ENCODE measurements at regions not wholly inside any gene's neighbourhood (a gene's known extent, or its start where the extent isn't known, plus 50 kb on each side); places are given as distances from the start of the nearest gene placed in this dataset.
"Not testable (repeated sequence)": the region's sequence is repeated elsewhere in the genome, so short reads cannot be mapped to it uniquely, and the experiment has no call there.

DNA sequence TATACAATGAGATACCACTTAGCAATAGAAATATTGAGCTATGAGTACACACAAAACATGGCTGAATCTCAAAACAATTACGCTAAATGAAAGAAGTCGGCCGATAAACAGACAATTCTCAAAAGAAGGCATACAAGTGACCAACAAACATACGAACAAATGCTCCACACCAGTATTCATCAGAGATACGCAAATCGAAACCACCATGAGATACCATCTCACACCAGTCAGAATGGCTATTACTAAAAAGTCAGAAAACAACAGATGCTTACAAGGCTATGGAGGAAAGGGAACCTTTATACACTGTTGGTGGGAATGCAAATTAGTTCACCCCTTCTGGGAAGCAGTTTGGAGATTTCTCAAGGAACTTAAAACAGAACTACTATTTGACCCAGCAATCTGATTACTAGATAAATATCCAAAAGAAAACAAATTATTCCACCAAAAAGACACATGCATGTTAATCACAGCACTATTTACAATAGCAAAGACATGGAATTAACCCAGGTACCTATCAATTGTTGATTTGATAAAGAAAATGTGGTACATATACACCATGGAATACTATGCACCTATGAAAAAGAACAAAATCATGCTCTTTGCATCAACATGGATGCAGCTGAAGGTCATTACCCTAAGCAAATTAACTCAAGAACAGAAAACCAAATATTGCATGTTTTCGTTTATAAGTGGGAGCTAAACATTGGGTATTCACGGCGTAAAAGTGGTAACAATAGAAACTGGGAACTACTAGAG, 90.9 kb upstream of the GRAMD1B start:
- DNase-seq = no peak

DNA sequence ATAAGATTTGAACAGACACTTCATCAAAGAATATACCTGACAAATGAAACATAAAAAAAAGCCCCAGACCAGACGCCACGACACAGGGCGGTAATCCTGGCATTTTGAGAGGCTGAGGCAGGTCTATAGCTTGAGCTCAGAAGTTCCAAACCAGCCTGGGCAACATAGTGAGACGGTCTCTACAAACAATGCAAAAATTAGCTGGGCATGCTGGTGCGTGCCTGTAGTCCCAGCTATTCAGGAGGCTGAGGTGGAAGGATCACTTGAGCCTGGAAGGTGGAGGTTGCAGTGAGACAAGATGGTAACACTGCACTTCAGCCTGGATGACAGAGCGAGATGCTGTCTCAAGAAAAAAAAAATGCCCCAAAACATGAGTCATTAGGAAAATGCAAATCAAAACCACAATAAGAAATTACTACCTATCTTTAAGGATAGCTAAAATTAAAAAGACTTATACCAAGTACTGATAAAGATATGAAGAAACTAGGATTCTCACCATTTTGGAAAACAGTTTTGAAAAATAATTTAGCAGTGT, 91.7 kb upstream of the GRAMD1B start:
- no peak for DNase-seq

DNA sequence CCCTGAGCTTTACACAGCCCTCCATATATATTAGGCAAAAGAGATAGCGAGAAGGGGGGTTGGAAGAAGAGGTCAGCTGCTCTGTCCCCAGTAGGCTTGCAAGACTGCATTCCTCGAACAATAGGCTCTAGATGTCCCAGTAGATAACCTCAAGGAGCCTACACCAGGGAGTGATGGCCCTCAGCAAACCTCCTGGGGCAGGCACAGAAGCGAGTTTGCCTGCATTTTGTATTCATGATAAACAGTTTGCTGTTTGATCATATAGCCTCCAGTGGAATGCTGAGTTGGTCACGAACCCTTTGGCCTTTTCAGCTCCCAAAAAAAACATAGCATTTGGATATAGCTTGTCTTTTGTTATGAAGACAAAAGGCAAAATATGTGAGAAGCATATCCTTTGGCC, 95.1 kb upstream of the GRAMD1B start:
- no peak for DNase-seq

DNA sequence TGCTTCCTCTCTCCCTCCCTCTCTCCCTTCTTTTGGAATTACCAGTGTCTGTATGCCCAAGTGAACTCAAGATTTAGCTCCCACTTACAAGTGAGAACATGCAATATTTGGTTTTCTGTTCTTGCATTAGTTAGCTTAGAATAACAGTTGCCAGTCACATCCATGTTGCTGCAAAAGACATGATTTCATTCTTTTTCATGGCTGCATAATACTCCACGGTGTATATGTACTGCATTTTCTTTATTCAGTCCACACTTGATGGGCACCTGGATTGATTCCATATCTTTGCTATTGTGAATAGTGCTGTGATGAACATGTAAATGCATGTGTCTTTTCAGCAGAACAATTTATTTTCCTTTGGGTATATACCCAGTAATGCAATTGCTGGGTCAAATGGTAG, 97.5 kb upstream of the GRAMD1B start:
- DNase-seq = not testable (repeated sequence)

DNA sequence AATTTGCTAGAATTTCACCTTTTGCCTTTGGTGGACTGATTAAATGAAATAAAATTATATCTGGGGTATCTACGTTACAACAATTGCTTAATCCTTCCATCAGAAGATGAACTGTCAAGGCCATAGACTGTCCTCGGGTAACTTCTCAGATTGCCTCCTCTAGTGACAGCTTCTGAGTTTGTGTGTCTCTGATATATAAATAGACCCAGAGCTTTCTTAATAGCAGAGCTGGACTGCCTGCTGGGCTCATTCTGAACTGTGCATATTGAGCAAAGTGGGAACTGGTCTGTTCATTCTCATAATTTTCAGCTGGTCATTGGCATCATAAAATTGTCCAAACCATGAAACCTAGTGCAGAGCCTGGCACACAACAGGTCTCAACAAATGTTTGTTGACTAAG, 99.1 kb upstream of the GRAMD1B start:
- DNase-seq = no peak

- DNase-seq = no peak
These were observed 99.6 kb upstream of the GRAMD1B start for GRCh38 chr11:123330471-123330870.

GRCh38 chr11:123330071-123330470, 100.0 kb upstream of the GRAMD1B start:
- no peak for DNase-seq

DNA sequence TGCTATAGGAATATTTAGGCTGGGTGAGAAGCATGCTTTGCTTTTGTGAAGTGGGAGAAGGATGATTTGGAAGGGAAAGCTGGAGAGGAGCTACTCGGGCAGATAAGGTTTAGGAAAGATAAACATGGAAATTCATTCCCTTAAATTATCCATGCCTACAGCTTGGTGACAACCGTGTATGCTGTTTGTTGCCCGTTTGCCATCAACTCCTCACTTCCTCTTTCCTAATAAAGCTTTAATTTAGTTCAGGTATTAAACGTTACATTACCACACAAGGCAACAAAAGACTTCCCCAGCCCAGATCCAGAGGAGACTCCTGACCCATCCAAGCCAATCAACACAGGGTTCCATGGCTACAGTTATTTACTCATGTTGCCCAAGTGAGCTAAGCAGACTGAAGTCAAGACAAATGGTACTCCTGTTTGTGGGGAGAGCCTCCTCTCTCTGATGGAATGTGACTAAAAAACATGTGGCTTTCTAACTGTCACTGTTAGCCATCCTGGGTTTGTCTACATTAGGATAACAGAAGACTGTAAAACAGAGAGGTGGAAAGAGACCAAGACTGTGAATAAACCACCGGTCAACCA, 101.7 kb upstream of the GRAMD1B start:
- DNase-seq = no peak

DNA sequence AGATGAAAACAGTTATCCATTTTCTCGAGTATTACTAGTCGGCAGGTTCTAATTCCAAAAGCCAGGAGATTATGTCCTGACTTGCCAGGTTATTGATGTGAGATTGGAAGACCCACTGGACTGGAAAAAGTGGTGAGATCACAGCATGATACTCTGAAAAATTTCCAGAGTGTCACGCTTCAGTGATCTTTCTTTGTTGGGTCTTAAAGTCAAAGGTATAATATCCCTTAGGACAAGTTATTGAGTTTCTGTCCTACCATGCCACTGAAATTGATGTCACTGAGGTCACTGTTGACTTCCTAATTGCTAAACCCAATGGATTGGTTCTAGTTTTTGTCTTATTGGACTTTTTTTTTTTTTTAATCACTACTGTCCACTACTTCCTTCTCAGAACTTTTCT, 104.5 kb upstream of the GRAMD1B start:
- DNase-seq = no peak

- DNase-seq = peak in 1 of 2 experiments; percentile 9
These were observed 106.5 kb upstream of the GRAMD1B start for GRCh38 chr11:123323568-123323967.

GRCh38 chr11:123321636-123322035, 108.4 kb upstream of the GRAMD1B start:
- DNase-seq = no peak

- DNase-seq = no peak
These were observed 111.4 kb upstream of the GRAMD1B start for GRCh38 chr11:123318623-123319022.

- DNase-seq = not testable (repeated sequence)
These were observed 111.9 kb upstream of the GRAMD1B start for GRCh38 chr11:123318132-123318531.

DNA sequence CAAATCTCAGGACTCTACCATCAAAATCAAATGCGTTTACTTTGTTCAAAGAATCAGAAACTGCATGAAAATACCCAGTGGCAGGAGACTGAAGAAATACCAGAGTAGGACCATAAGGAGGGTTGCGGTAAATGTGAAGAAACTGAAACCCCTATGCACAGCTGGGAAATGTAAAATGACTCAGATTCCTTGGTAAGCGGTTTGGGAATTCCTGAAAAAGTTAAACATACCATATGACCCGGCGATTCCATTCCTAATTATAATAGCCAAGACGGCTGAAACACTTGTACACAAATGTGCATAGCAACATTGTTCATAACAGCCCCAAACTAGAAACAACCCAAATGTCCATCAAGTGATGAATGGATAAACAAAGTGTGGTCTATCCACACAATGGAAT, 114.1 kb upstream of the GRAMD1B start:
- DNase-seq = no peak

DNA sequence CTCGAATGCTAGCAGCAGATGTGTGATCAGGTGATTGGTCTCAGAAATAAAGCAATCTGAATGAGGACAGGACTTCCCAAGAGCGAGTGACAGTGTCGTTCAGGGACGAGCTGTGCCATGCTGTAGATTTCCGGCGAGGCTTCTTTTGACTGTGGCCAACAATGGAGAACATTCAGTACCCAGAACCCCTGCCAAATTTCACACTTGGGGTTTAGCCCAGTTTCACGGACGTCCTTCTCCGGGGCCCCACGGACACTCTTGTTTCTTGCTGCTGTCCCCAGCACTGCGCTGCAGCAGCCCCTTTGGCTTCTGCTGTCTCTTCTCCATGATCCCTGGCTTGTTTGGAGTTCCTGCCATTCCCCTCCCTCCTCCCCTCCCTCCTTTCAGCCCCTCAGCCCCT, 115.1 kb upstream of the GRAMD1B start:
- no peak for DNase-seq

DNA sequence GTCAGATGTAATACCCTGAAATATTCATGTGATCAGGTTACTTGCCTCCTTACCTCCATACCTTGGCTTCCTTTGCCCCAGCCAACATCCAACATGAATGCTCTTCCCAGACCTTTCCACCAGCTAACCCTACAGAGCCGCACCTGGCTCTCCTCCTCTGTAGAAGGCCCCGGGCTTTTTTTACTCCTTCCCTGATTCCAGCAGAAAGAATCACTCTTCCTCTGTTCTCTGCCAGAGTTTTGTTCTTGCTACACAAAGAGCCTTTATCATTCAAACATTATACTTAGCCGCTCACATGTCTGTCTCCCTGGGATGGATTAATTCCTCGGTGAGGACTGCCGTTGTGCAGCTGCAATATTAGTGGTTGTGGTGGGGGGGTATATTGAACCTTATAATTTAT, 116.8 kb upstream of the GRAMD1B start:
- no peak for DNase-seq

- DNase-seq = peak in 1 of 2 experiments; percentile 68
These were observed 113.0 kb upstream of the CLMP start for GRCh38 chr11:123308077-123308476.

DNA sequence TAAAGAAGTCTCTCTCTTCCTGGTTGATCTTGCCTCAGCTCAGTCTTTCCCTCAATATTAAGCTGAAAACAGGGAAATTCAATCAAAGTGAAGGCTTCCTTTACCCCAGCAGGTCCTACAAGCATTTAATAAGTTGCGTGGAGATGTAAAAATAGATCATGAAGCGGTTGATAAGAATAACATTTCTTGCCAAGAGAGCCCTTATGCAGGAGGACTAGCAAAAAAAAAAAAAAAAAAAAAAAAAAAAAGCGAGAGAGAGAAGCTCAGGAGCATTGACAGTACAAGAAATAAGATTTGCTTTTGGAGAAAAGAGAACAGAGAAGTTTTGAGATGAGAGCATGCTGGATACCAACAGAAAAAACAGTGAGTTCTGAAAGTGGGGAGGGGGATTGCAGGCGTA, 112.2 kb upstream of the CLMP start:
- DNase-seq = peak in 1 of 2 experiments; percentile 9

GRCh38 chr11:123306531-123306930, 111.5 kb upstream of the CLMP start:
- no peak for DNase-seq

DNA sequence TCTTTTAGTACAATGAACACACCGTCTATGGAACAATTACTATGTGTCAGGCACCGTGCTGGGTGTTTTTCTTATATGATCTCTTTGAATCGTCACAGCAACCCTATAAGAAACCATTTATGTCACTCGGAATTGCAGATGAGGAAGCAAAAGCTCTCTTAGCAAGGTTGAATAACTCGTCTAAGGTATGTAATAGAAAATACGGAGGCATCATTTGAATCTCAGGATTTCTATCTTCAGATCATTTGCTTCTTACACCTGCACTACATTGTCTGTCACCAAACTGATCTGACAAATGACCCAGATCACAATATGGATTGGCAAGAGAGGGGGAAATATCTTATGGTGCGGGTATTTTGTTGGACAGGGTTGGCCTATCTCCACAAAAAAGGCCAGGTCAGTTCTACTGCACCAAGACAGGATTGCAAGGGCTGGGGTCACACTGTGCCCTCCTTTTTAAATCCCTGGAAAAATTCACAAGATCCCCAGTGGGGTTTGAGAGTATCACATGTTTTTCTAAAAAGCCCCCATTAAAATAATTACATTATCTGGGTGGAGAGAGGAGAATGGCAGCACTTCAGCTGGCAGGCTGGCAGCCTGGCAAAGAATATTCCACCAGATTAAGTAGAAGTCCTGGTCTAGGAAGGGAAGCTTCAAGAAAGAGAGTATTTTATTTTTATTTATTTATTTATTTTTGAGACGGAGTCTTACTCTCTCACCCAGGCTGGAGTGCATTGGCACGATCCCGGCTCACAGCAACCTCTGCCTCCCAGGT, 110.7 kb upstream of the CLMP start:
- DNase-seq = no peak

GRCh38 chr11:123304828-123305466, 109.9 kb upstream of the CLMP start:
- DNase-seq = no peak

DNA sequence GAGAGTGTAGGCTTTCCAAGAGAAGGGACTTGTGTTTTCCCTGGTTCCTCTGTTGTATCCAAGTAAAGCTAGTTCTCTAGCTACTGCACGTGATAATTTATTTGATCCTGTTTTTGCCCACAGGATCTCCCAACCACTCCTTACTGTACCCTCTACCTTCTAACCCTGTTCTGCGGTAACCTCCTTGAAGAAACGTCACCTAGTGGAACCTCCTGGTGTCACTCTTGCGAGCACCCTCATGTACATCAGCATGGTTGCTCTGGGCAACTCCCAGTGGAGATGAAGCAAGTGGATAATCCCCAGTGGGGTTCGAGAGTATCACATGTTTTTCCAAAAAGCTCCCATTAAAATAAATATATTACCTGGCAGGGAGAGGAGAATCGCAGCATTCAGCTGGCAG, 108.9 kb upstream of the CLMP start:
- no peak for DNase-seq

DNA sequence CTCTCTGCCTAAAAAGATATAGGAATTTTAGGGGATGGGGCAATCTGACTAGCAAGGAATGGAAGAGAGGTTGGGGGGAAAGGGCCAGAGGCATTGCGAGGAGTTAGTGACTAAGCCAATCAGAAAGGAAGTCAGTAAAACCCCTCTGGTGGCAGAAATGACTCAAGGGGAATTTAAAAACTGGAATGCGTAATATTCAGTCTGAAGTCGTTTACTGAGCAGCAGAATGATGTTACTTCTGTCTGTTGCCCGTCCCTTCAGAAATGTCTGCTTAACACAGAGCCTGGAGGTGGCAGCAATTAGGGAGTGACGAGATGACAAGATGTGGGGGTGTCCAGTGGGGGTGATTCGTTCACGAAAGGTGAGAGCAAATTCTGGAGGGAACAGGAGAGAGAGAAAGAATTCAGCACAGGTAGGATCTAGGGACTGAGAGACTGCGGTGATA, 107.7 kb upstream of the CLMP start:
- DNase-seq = no peak
